ENCODE measurements at regions not wholly inside any gene's neighbourhood (a gene's known extent, or its start where the extent isn't known, plus 50 kb on each side); places are given as distances from the start of the nearest gene placed in this dataset.

- H2AFZ ChIP-seq (ENCODE audit: low read depth, low read length, severe bottlenecking), result no peak overlapping the region
These were observed 92.9 kb downstream of the GPR139 start for GRCh38 chr16:19980632-19981265.

GRCh38 chr16:19979638-19980037 is 94.1 kb downstream of the GPR139 start:
- Histone ChIP-seq H3K4me3 (ENCODE audit: insufficient read depth, low read length, poor library complexity, severe bottlenecking) (no peak overlapping the region), H3K9ac (ENCODE audit: low read length) (no peak overlapping the region), H3K79me2 (ENCODE audit: insufficient read depth, low read length) (no peaks in the 10 kb centered on the region), H3K4me2 (ENCODE audit: low read depth, low read length, poor library complexity, severe bottlenecking) (no peak overlapping the region), H4K20me1 (ENCODE audit: low read depth, low read length) (no peaks in the 10 kb centered on the region), H3K9me3 (ENCODE audit: insufficient read depth, low read length) (no peaks in the 10 kb centered on the region), H3K9me2 (replicated peaks; ENCODE audit: insufficient read depth, low read length) (no peaks in the 10 kb centered on the region), H3K36me3 (ENCODE audit: low read length) (no peaks in the 10 kb centered on the region), H2AFZ (ENCODE audit: low read depth, low read length, severe bottlenecking) (no peak overlapping the region), H3F3A (ENCODE audit: insufficient read depth) (no peaks in the 10 kb centered on the region), H3K27me3 (ENCODE audit: low read length) (no peaks in the 10 kb centered on the region), H3K27ac (ENCODE audit: low read depth, low read length) (no peak overlapping the region)
- TF ChIP-seq EZH2phosphoT487 (conservative IDR thresholded peaks at IDR 0.05; ENCODE audit: low read length) (no peak), CTCF (IDR thresholded peaks at IDR 0.05; ENCODE audit: insufficient read depth, low read length, poor library complexity, severe bottlenecking) (no peak)

More at GRCh38 chr16:19980632-19981265, 92.9 kb downstream of the GPR139 start:
- peak; percentile 33 for TF ChIP-seq CTCF (IDR thresholded peaks at IDR 0.05; ENCODE audit: insufficient read depth, low read length, poor library complexity, severe bottlenecking)
- no peak for TF ChIP-seq EZH2phosphoT487 (conservative IDR thresholded peaks at IDR 0.05; ENCODE audit: low read length)
- Histone ChIP-seq H3K4me3 (ENCODE audit: insufficient read depth, low read length, poor library complexity, severe bottlenecking) (no peak overlapping the region), H3K9ac (ENCODE audit: low read length) (no peak overlapping the region), H3K36me3 (ENCODE audit: low read length) (no peaks in the 10 kb centered on the region), H4K20me1 (ENCODE audit: low read depth, low read length) (no peaks in the 10 kb centered on the region), H3K9me2 (replicated peaks; ENCODE audit: insufficient read depth, low read length) (no peaks in the 10 kb centered on the region), H3K4me2 (ENCODE audit: low read depth, low read length, poor library complexity, severe bottlenecking) (no peak overlapping the region), H3K9me3 (ENCODE audit: insufficient read depth, low read length) (no peaks in the 10 kb centered on the region), H3K27me3 (ENCODE audit: low read length) (no peaks in the 10 kb centered on the region), H3F3A (ENCODE audit: insufficient read depth) (no peaks in the 10 kb centered on the region), H3K79me2 (ENCODE audit: insufficient read depth, low read length) (no peaks in the 10 kb centered on the region), H3K27ac (ENCODE audit: low read depth, low read length) (no peak overlapping the region)

- Histone ChIP-seq H3K36me3 (ENCODE audit: low read length) (no peaks in the 10 kb centered on the region), H4K20me1 (ENCODE audit: low read depth, low read length) (no peaks in the 10 kb centered on the region), H3K9me2 (replicated peaks; ENCODE audit: insufficient read depth, low read length) (no peaks in the 10 kb centered on the region), H3K9ac (ENCODE audit: low read length) (no peak overlapping the region), H3K9me3 (ENCODE audit: insufficient read depth, low read length) (no peaks in the 10 kb centered on the region), H2AFZ (ENCODE audit: low read depth, low read length, severe bottlenecking) (no peak overlapping the region), H3K4me3 (ENCODE audit: insufficient read depth, low read length, poor library complexity, severe bottlenecking) (no peak overlapping the region), H3K27me3 (ENCODE audit: low read length) (no peaks in the 10 kb centered on the region), H3K4me2 (ENCODE audit: low read depth, low read length, poor library complexity, severe bottlenecking) (no peak overlapping the region), H3K27ac (ENCODE audit: low read depth, low read length) (no peak overlapping the region), H3F3A (ENCODE audit: insufficient read depth) (no peaks in the 10 kb centered on the region), H3K79me2 (ENCODE audit: insufficient read depth, low read length) (no peaks in the 10 kb centered on the region)
- TF ChIP-seq EZH2phosphoT487 (conservative IDR thresholded peaks at IDR 0.05; ENCODE audit: low read length), result no peak
- no peak for TF ChIP-seq CTCF (IDR thresholded peaks at IDR 0.05; ENCODE audit: insufficient read depth, low read length, poor library complexity, severe bottlenecking)
These were observed 90.0 kb upstream of the GPRC5B start for GRCh38 chr16:19974607-19975006.
